ENCODE measurements at regions not wholly inside any gene's neighbourhood (a gene's known extent, or its start where the extent isn't known, plus 50 kb on each side); places are given as distances from the start of the nearest gene placed in this dataset.

DNA sequence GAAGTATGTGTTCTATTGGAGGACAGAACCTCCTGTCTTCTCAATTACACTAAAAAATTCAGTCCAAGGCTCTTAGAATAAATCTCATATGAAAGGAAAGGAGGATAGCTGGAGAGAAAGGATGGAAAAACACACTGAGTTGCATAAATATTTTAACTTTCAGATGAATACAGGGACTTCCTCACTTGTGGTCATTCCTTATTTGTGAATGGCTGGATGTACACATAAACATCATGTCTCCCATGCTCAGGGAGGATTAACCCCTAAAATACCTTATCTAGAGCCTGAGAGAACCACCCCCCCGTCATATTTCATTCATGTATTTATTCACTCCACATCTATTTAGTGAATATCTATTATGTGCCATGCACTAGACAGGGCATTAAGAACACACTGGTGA is 217.6 kb upstream of the CITED2 start:
- H3K4me3 Mint-ChIP-seq (ENCODE audit: unreplicated experiment) = peak overlapping the region; percentile 6
- no peak overlapping the region for H3K4me3 ChIP-seq (ENCODE audit: insufficient read depth, low read depth, low read length)

DNA sequence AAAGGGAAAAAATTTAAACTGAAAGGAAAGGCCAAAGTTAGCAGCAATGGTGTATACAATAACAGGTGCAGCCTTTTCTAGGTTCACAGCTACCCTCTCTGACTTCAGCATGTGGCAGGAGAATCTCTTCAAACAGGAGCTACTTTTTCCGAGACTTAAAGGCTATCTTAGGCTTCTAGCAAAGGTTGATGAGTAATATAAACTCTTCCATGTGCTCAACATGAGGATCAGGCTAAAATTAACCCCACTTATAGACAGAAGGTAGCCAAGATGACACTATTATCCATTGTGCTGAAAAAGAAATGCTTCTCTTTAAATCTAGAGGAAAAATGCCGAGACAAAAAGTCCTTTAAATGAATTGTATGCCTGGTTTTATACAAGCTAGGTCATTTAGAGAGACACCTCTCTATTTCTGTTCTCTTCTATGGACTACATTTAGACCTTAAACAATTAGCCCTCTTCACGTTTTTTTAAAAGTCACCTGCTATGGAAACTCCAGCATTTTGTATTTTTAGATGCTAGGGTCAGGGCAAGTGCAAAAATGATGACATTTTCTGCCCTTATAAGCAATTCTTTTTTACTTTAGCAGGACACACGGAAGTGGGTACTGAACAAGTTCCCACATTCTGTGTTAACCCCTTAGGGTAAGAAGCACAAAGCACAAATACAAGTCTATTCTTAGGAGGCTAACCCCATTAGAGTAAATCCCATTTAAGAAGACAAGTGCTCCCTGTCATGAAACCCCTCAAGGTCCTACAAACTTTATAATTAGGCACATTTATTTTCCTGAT is 216.8 kb upstream of the CITED2 start:
- Mint-ChIP-seq H3K4me1 (ENCODE audit: low read depth, unreplicated experiment) (peaks cover 54% of the 10 kb centered on the region), H3K27me3 (ENCODE audit: low read depth, unreplicated experiment) (no peaks in the 10 kb centered on the region), H3K27ac (ENCODE audit: unreplicated experiment) (peak overlapping the region; percentile 75), H3K4me3 (ENCODE audit: unreplicated experiment) (no peak overlapping the region), H3K36me3 (ENCODE audit: low read depth, unreplicated experiment) (no peaks in the 10 kb centered on the region), H3K9me3 (ENCODE audit: unreplicated experiment) (no peaks in the 10 kb centered on the region)
- Histone ChIP-seq H3K4me3 (ENCODE audit: insufficient read depth, low read depth, low read length) (no peak overlapping the region), H3K9me3 (ENCODE audit: insufficient read depth, low read depth, low read length) (no peaks in the 10 kb centered on the region), H3K79me2 (ENCODE audit: insufficient read depth, low read length) (no peaks in the 10 kb centered on the region), H3K27me3 (ENCODE audit: insufficient read depth, low read length) (no peaks in the 10 kb centered on the region), H3K4me2 (ENCODE audit: low read length) (no peak overlapping the region), H3K36me3 (ENCODE audit: insufficient read depth, low read length) (no peaks in the 10 kb centered on the region), H3K4me1 (ENCODE audit: insufficient read depth, low read length) (peaks cover 16% of the 10 kb centered on the region), H2AFZ (ENCODE audit: low read depth, low read length) (no peak overlapping the region), H3K27ac (ENCODE audit: low read depth, low read length) (no peak overlapping the region), H4K20me1 (ENCODE audit: insufficient read depth, low read length) (no peaks in the 10 kb centered on the region), H3K9ac (ENCODE audit: low read length) (no peak overlapping the region)
- FAIRE-seq = peak; percentile 70
- no peak for TF ChIP-seq CTCF (IDR thresholded peaks at IDR 0.05; ENCODE audit: insufficient read depth, low read depth, low read length)
- no peak for TF ChIP-seq EZH2 (IDR thresholded peaks at IDR 0.05; ENCODE audit: insufficient read depth, low read length)
- no peak for DNase-seq (ENCODE audit: low read depth)

More for the DNA sequence above, 217.6 kb upstream of the CITED2 start:
- Histone ChIP-seq H3K4me1 (ENCODE audit: insufficient read depth, low read length) (peaks cover 21% of the 10 kb centered on the region), H3K79me2 (ENCODE audit: insufficient read depth, low read length) (no peaks in the 10 kb centered on the region), H3K9ac (ENCODE audit: low read length) (no peak overlapping the region), H2AFZ (ENCODE audit: low read depth, low read length) (no peak overlapping the region), H3K4me2 (ENCODE audit: low read length) (no peak overlapping the region), H3K27ac (ENCODE audit: low read depth, low read length) (no peak overlapping the region), H3K27me3 (ENCODE audit: insufficient read depth, low read length) (no peaks in the 10 kb centered on the region), H4K20me1 (ENCODE audit: insufficient read depth, low read length) (no peaks in the 10 kb centered on the region), H3K36me3 (ENCODE audit: insufficient read depth, low read length) (no peaks in the 10 kb centered on the region), H3K9me3 (ENCODE audit: insufficient read depth, low read depth, low read length) (no peaks in the 10 kb centered on the region)
- Mint-ChIP-seq H3K27ac (ENCODE audit: unreplicated experiment) (peak overlapping the region; percentile 75), H3K27me3 (ENCODE audit: low read depth, unreplicated experiment) (no peaks in the 10 kb centered on the region), H3K9me3 (ENCODE audit: unreplicated experiment) (no peaks in the 10 kb centered on the region), H3K36me3 (ENCODE audit: low read depth, unreplicated experiment) (no peaks in the 10 kb centered on the region), H3K4me1 (ENCODE audit: low read depth, unreplicated experiment) (peaks cover 49% of the 10 kb centered on the region)
- TF ChIP-seq EZH2 (IDR thresholded peaks at IDR 0.05; ENCODE audit: insufficient read depth, low read length) (no peak), CTCF (IDR thresholded peaks at IDR 0.05; ENCODE audit: insufficient read depth, low read depth, low read length) (no peak)
- no peak for DNase-seq (ENCODE audit: low read depth)
- FAIRE-seq = no peak

DNA sequence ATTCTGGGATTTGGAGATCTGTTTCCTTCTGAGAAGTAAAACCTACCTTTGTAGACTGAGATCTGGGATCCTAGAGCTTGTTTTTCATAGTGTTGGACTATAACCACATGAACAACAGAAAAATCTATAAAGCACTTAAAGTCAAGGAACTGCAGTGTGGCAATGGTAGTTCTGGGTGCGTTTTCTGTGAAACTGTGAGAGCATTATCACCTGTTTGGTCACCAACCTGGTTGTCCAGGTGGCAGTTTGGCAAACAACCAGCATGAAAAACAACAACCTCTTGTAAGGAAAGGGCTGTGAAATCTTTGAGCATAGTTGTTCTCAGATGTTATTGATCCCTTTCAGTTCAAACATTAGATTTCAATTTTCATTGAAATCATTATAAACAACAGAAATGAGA is 215.8 kb upstream of the CITED2 start:
- no peak overlapping the region for H3K27ac Mint-ChIP-seq (ENCODE audit: unreplicated experiment)
- peaks cover 16% of the 10 kb centered on the region for H3K4me1 ChIP-seq (ENCODE audit: insufficient read depth, low read length)
- no peaks in the 10 kb centered on the region for H3K79me2 ChIP-seq (ENCODE audit: insufficient read depth, low read length)
- no peaks in the 10 kb centered on the region for H3K27me3 Mint-ChIP-seq (ENCODE audit: low read depth, unreplicated experiment)
- no peak overlapping the region for H3K9ac ChIP-seq (ENCODE audit: low read length)
- H3K36me3 ChIP-seq (ENCODE audit: insufficient read depth, low read length) = no peaks in the 10 kb centered on the region
- no peak overlapping the region for H3K27ac ChIP-seq (ENCODE audit: low read depth, low read length)
- peaks cover 55% of the 10 kb centered on the region for H3K4me1 Mint-ChIP-seq (ENCODE audit: low read depth, unreplicated experiment)
- H3K36me3 Mint-ChIP-seq (ENCODE audit: low read depth, unreplicated experiment) = no peaks in the 10 kb centered on the region
- H3K4me2 ChIP-seq (ENCODE audit: low read length) = no peak overlapping the region
- peak; percentile 5 for FAIRE-seq
- no peak overlapping the region for H3K4me3 Mint-ChIP-seq (ENCODE audit: unreplicated experiment)
- no peak for DNase-seq (ENCODE audit: low read depth)
- no peak for TF ChIP-seq CTCF (IDR thresholded peaks at IDR 0.05; ENCODE audit: insufficient read depth, low read depth, low read length)
- no peak for TF ChIP-seq EZH2 (IDR thresholded peaks at IDR 0.05; ENCODE audit: insufficient read depth, low read length)
- no peaks in the 10 kb centered on the region for H3K9me3 Mint-ChIP-seq (ENCODE audit: unreplicated experiment)
- no peaks in the 10 kb centered on the region for H3K27me3 ChIP-seq (ENCODE audit: insufficient read depth, low read length)
- H4K20me1 ChIP-seq (ENCODE audit: insufficient read depth, low read length) = no peaks in the 10 kb centered on the region
- H3K4me3 ChIP-seq (ENCODE audit: insufficient read depth, low read depth, low read length) = no peak overlapping the region
- no peak overlapping the region for H2AFZ ChIP-seq (ENCODE audit: low read depth, low read length)
- no peaks in the 10 kb centered on the region for H3K9me3 ChIP-seq (ENCODE audit: insufficient read depth, low read depth, low read length)
